Muscle of leg (tissue), 3 donors: ENCODE measurements at regions not wholly inside any gene's neighbourhood (a gene's known extent, or its start where the extent isn't known, plus 50 kb on each side); places are given as distances from the start of the nearest gene placed in this dataset.

ENCODE experiments used
- DNase-seq: peaks from one replicate; pipeline ENCODE4 v3.0.0; 2013
- H3K27ac ChIP-seq: one replicate; pipeline ENCODE4 v1.5.1; 2013; ENCODE audit warnings: mild to moderate bottlenecking, low read length, control low read depth
- H3K27me3 ChIP-seq: one replicate; pipeline ENCODE4 v1.6.1; 2013; ENCODE audit warnings: low read length; ENCODE audit not compliant: control insufficient read depth, insufficient read depth
- H3K36me3 ChIP-seq: one replicate; pipeline ENCODE4 v1.6.1; 2013; ENCODE audit warnings: low read length; ENCODE audit not compliant: control insufficient read depth, insufficient read depth
- H3K4me1 ChIP-seq: one replicate; pipeline ENCODE4 v1.6.1; 2013; ENCODE audit warnings: low read length; ENCODE audit not compliant: control insufficient read depth, insufficient read depth
- H3K4me3 ChIP-seq: one replicate; pipeline ENCODE4 v1.5.1; 2013; ENCODE audit warnings: low read length, control low read depth
- H3K9me3 ChIP-seq: replicated peaks from 2 replicates; pipeline ENCODE4 v1.6.1; 2013; ENCODE audit warnings: low read depth, low read length; ENCODE audit not compliant: control insufficient read depth
- WGBS: methylation state at CpG from one replicate; pipeline ENCODE4 v1.1.5; 2013; ENCODE audit warnings: missing lambda C conversion rate; ENCODE audit not compliant: insufficient coverage; 5-methylcytosine and 5-hydroxymethylcytosine counted together

DNA sequence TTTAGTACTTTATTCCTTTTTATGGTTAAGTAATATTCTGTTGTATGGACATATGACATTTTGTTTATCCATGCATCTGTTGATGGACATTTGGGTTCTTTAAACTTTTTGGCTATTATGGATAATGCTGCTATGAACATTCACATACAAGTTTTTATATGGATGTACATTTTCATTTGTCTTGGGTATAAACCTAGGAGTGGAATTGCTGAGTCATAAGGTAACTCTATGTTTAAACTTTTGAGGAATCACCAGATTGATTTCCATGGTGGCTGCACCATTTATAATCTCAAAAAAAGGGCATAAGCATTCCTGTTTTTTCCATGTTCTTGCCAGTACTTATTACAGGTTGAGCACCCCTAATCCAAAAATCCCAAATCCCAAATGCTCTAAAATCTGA is 90.3 kb upstream of the CRHR1 start:
- peaks cover 26% of the 10 kb centered on the region for H3K27me3 ChIP-seq
- no peaks in the 10 kb centered on the region for H3K9me3 ChIP-seq
- no peak overlapping the region for H3K27ac ChIP-seq
- no peak overlapping the region for H3K4me3 ChIP-seq
- DNase-seq: no peak
- H3K36me3 ChIP-seq: no peaks in the 10 kb centered on the region
- peaks cover 2% of the 10 kb centered on the region for H3K4me1 ChIP-seq

GRCh38 chr17:45696442-45696841 is 87.7 kb upstream of the CRHR1 start:
- no peaks in the 10 kb centered on the region for H3K9me3 ChIP-seq
- no peak overlapping the region for H3K4me3 ChIP-seq
- no peaks in the 10 kb centered on the region for H3K36me3 ChIP-seq
- no peaks in the 10 kb centered on the region for H3K4me1 ChIP-seq
- DNase-seq: no peak
- peaks cover 9% of the 10 kb centered on the region for H3K27me3 ChIP-seq
- no peak overlapping the region for H3K27ac ChIP-seq

GRCh38 chr17:45697076-45697475 is 87.0 kb upstream of the CRHR1 start:
- no peak for DNase-seq
- Histone ChIP-seq H3K27me3 (peaks cover 8% of the 10 kb centered on the region), H3K9me3 (no peaks in the 10 kb centered on the region), H3K4me1 (no peaks in the 10 kb centered on the region), H3K4me3 (no peak overlapping the region), H3K36me3 (no peaks in the 10 kb centered on the region), H3K27ac (no peak overlapping the region)
- WGBS: no CpG with 5 or more reads among the region's 1 CpG

- WGBS: no CpG with 5 or more reads among the region's 7 CpGs
- H3K4me1 ChIP-seq: no peaks in the 10 kb centered on the region
- no peak overlapping the region for H3K4me3 ChIP-seq
- H3K27ac ChIP-seq: no peak overlapping the region
- H3K9me3 ChIP-seq: no peaks in the 10 kb centered on the region
- no peak for DNase-seq
- H3K36me3 ChIP-seq: no peaks in the 10 kb centered on the region
- H3K27me3 ChIP-seq: peaks cover 3% of the 10 kb centered on the region
These were observed 83.7 kb upstream of the CRHR1 start for GRCh38 chr17:45700171-45701090.

DNA sequence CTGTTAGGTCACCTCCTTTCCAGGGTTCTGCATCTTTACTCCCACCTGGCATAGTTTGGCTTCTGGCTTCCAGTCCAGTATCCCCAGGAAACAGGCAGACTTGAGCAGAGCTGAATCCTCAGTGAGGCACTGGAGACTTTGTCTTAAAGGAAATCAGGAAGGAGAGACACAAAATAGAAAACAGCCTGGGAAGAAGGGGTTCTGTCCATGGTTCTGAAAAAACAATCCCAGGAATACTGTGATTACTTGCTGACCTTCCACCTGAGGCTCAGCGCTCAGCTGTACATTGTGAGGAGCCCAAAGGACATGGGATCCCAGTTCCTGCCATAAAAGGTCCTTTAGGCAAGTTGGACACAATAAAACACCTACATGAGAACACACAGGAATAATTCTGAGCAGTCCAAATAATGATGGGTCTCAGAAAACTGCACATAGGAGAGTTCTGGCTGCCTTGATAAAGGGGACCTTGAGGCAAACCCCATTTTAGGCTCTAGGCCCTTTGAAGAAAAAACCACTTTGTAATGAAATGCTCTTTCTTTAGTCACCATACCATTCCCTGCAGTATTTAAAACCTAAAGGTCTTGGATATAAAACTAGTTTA is 81.4 kb upstream of the CRHR1 start:
- no peaks in the 10 kb centered on the region for H3K9me3 ChIP-seq
- no peak overlapping the region for H3K27ac ChIP-seq
- DNase-seq: peak; percentile 51
- WGBS: no CpG with 5 or more reads among the region's 1 CpG
- peaks cover 3% of the 10 kb centered on the region for H3K27me3 ChIP-seq
- no peaks in the 10 kb centered on the region for H3K4me1 ChIP-seq
- no peak overlapping the region for H3K4me3 ChIP-seq
- no peaks in the 10 kb centered on the region for H3K36me3 ChIP-seq

GRCh38 chr17:45703348-45703747 is 80.8 kb upstream of the CRHR1 start:
- peaks cover 3% of the 10 kb centered on the region for H3K27me3 ChIP-seq
- WGBS: 37% methylated on average over 4 of the region's 5 CpGs
- DNase-seq: no peak
- no peaks in the 10 kb centered on the region for H3K4me1 ChIP-seq
- H3K9me3 ChIP-seq: no peaks in the 10 kb centered on the region
- no peaks in the 10 kb centered on the region for H3K36me3 ChIP-seq
- no peak overlapping the region for H3K27ac ChIP-seq
- H3K4me3 ChIP-seq: no peak overlapping the region

DNA sequence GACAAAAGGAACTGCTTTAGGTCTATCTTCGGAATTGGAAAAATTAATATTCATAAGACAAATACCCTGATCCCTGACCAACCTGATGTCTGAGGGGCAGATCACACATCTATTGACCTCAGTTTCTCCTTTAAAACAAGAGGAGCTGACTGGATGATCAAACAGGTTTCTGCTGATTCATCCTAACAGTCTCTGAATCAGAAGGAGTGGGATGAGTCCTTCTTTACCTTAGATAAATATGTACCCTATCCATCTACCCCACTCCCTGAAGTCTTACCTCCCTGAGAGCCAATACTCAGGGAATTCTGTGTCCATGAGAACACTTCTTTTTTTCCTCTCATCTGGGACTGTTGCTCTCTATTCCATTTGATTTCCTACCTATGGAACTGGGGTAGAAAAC is 80.3 kb upstream of the CRHR1 start:
- Histone ChIP-seq H3K27me3 (peaks cover 6% of the 10 kb centered on the region), H3K4me1 (no peaks in the 10 kb centered on the region), H3K4me3 (no peak overlapping the region), H3K36me3 (no peaks in the 10 kb centered on the region), H3K9me3 (no peaks in the 10 kb centered on the region), H3K27ac (no peak overlapping the region)
- no peak for DNase-seq
- WGBS: no CpG with 5 or more reads among the region's 1 CpG

- Histone ChIP-seq H3K27me3 (peaks cover 6% of the 10 kb centered on the region), H3K36me3 (no peaks in the 10 kb centered on the region), H3K4me1 (no peaks in the 10 kb centered on the region), H3K27ac (no peak overlapping the region), H3K4me3 (no peak overlapping the region), H3K9me3 (no peaks in the 10 kb centered on the region)
- no peak for DNase-seq
- WGBS: 87% methylated on average over 1 of the region's 2 CpGs
These were observed 79.9 kb upstream of the CRHR1 start for GRCh38 chr17:45704251-45704650.

GRCh38 chr17:45705123-45706009 is 78.8 kb upstream of the CRHR1 start:
- H3K36me3 ChIP-seq: no peaks in the 10 kb centered on the region
- no peak overlapping the region for H3K27ac ChIP-seq
- no peaks in the 10 kb centered on the region for H3K4me1 ChIP-seq
- no peak overlapping the region for H3K4me3 ChIP-seq
- 80% methylated on average over 1 of the region's 5 CpGs for WGBS
- DNase-seq: no peak
- H3K9me3 ChIP-seq: no peaks in the 10 kb centered on the region
- peaks cover 3% of the 10 kb centered on the region for H3K27me3 ChIP-seq

DNA sequence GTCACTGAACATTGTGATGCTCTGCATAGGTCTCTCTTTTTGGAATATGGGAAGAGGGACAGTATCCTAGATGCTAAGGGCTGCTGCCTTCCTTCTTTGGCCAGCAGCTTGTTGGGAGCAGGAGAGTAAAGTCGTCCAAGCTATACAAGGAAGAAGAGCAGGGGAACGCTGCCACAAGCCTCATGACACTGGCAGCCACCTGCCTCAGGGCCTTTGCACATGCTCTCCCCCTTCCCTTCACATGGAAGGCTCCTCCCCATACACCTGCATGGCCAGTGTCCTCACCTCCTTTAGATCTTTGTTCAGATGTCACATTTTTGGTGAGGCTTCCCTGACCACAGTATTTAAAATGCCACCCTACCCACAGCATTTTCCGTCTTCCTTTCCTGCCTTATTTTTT is 78.1 kb upstream of the CRHR1 start:
- peaks cover 7% of the 10 kb centered on the region for H3K27me3 ChIP-seq
- no peak overlapping the region for H3K27ac ChIP-seq
- no peaks in the 10 kb centered on the region for H3K36me3 ChIP-seq
- H3K4me3 ChIP-seq: no peak overlapping the region
- H3K9me3 ChIP-seq: no peaks in the 10 kb centered on the region
- WGBS: 80% methylated on average over 3 of the region's 3 CpGs
- DNase-seq: no peak
- H3K4me1 ChIP-seq: no peaks in the 10 kb centered on the region
